WTC11 (cell line): ENCODE measurements at regions not wholly inside any gene's neighbourhood (a gene's known extent, or its start where the extent isn't known, plus 50 kb on each side); places are given as distances from the start of the nearest gene placed in this dataset.
"Not testable (repeated sequence)": the region's sequence is repeated elsewhere in the genome, so short reads cannot be mapped to it uniquely, and the experiment has no call there.

ENCODE experiments used
- ATAC-seq: fragments of 200-7000 bp; cut with Tn5 transposase; 2 replicates; pipeline ENCODE4 v1.10.0; 2021; ENCODE audit warnings: mild to moderate bottlenecking, moderate library complexity
- CTCF ChIA-PET: fragments of 300-600 bp; sonication (Branson Sonifier 250); formaldehyde crosslinking; loops from one replicate; lab custom pipeline; 2021; ENCODE audit warnings: antibody characterized with exemption; lab: Charles Lee
- POLR2A ChIA-PET: fragments of 350-600 bp; sonication (Branson Sonifier 250); formaldehyde crosslinking; loops from one replicate; lab custom pipeline; 2021; ENCODE audit warnings: antibody characterized with exemption; lab: Charles Lee
- DNase-seq: peaks from one replicate; pipeline ENCODE4 v3.0.0; 2021; ENCODE audit warnings: low spot score
- H3K27ac Mint-ChIP-seq: 2 replicates; pipeline ENCODE4 v1.8.0; 2021; ENCODE audit warnings: mixed read lengths
- H3K27me3 Mint-ChIP-seq: 2 replicates; pipeline ENCODE4 v1.8.0; 2021; ENCODE audit warnings: low read depth, mild to moderate bottlenecking, moderate library complexity, mixed read lengths
- H3K36me3 Mint-ChIP-seq: 2 replicates; pipeline ENCODE4 v1.8.0; 2021; ENCODE audit warnings: mixed read lengths
- H3K4me1 Mint-ChIP-seq: 2 replicates; pipeline ENCODE4 v1.8.0; 2022; ENCODE audit warnings: mixed read lengths
- H3K4me3 Mint-ChIP-seq: 2 replicates; pipeline ENCODE4 v1.8.0; 2021; ENCODE audit warnings: mild to moderate bottlenecking, moderate library complexity, mixed read lengths
- H3K9me3 Mint-ChIP-seq: 2 replicates; pipeline ENCODE4 v1.8.0; 2021; ENCODE audit warnings: mixed read lengths
- CBFB ChIP-seq: sonication (generic); formaldehyde crosslinking; IDR thresholded peaks from 2 replicates; pipeline ENCODE4 v1.8.1; 2022; ENCODE audit warnings: mild to moderate bottlenecking, low read depth, missing genetic modification reagents
- CREB1 ChIP-seq: sonication (generic); formaldehyde crosslinking; IDR thresholded peaks from 2 replicates; pipeline ENCODE4 v1.8.0; 2023; ENCODE audit warnings: mild to moderate bottlenecking, missing genetic modification reagents
- EMX1 ChIP-seq: fragments of 250-450 bp; sonication (Bioruptor Pico); IDR thresholded peaks from 2 replicates; pipeline ENCODE4 v1.8.0; 2021; ENCODE audit warnings: mild to moderate bottlenecking
- GRHL2 ChIP-seq: fragments of 250-450 bp; sonication (Bioruptor Pico); IDR thresholded peaks from 2 replicates; pipeline ENCODE4 v1.8.0; 2022; ENCODE audit warnings: mild to moderate bottlenecking, moderate library complexity; ENCODE audit not compliant: insufficient replicate concordance, severe bottlenecking
- RORB ChIP-seq: fragments of 250-450 bp; sonication (Bioruptor Pico); IDR thresholded peaks from 2 replicates; pipeline ENCODE4 v1.9.0; 2021; ENCODE audit warnings: mild to moderate bottlenecking
- TEAD1 ChIP-seq: sonication (generic); formaldehyde crosslinking; IDR thresholded peaks from 2 replicates; pipeline ENCODE4 v1.8.0; 2022; ENCODE audit warnings: mild to moderate bottlenecking, missing genetic modification reagents
- ZNF232 ChIP-seq: sonication (generic); formaldehyde crosslinking; IDR thresholded peaks from 2 replicates; pipeline ENCODE4 v1.8.0; 2022; ENCODE audit warnings: mild to moderate bottlenecking, missing genetic modification reagents
- ZNF281 ChIP-seq: sonication (generic); formaldehyde crosslinking; IDR thresholded peaks from 2 replicates; pipeline ENCODE4 v1.8.0; 2023; ENCODE audit warnings: mild to moderate bottlenecking, missing genetic modification reagents
- ZNF425 ChIP-seq: fragments of 250-450 bp; sonication (Bioruptor Pico); conservative IDR thresholded peaks from 2 replicates; pipeline ENCODE4 v1.9.0; 2021; ENCODE audit warnings: mild to moderate bottlenecking
- TF ChIP-seq, protein P1 (sequence below): sonication (generic); formaldehyde crosslinking; IDR thresholded peaks from 2 replicates; pipeline ENCODE4 v1.8.1; 2022; ENCODE audit warnings: low read depth, mild to moderate bottlenecking, moderate library complexity, missing genetic modification reagents, borderline replicate concordance
- TF ChIP-seq, protein P2 (sequence below): sonication (generic); formaldehyde crosslinking; IDR thresholded peaks from 2 replicates; pipeline ENCODE4 v1.8.1; 2023; ENCODE audit warnings: mild to moderate bottlenecking, missing genetic modification reagents, borderline replicate concordance
- TF ChIP-seq, protein P3 (sequence below): sonication (generic); formaldehyde crosslinking; IDR thresholded peaks from 2 replicates; pipeline ENCODE4 v1.8.1; 2023; ENCODE audit warnings: mild to moderate bottlenecking, missing genetic modification reagents, moderate library complexity

DNA sequence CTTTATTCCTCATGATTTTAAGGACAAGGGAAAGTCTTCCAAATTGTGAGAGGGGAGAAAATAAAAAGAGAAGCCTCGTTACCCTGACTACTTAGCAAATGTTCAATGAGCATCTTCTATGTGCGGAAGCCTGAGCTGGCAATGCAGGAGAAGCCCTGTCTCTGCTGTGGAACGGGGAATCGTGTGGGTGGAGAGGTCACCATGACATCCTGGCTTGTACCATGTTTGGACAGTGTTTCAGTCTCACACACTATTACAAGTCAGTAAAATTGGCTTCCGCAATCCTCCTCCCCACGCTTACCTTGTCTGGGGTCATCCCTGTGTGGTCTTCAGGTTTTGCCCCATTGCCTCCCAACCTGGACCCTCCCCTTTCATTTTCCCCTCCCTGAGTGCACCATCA, 65.0 kb upstream of the PPM1B start:
- ChIA-PET POLR2A (no interaction called here), CTCF (no interaction called here)
- no peaks in the 10 kb centered on the region for H3K27me3 Mint-ChIP-seq
- no peaks in the 10 kb centered on the region for H3K36me3 Mint-ChIP-seq
- H3K27ac Mint-ChIP-seq: no peak overlapping the region
- TF ChIP-seq, protein P1, sequence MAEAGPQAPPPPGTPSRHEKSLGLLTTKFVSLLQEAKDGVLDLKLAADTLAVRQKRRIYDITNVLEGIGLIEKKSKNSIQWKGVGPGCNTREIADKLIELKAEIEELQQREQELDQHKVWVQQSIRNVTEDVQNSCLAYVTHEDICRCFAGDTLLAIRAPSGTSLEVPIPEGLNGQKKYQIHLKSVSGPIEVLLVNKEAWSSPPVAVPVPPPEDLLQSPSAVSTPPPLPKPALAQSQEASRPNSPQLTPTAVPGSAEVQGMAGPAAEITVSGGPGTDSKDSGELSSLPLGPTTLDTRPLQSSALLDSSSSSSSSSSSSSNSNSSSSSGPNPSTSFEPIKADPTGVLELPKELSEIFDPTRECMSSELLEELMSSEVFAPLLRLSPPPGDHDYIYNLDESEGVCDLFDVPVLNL (CRISPR knock-in tag): no peak
- H3K4me1 Mint-ChIP-seq: peaks cover 10% of the 10 kb centered on the region
- ATAC-seq (no peak), DNase-seq (no peak)
- no peaks in the 10 kb centered on the region; the same call in 1 of the 2 replicates for H3K9me3 Mint-ChIP-seq
- H3K4me3 Mint-ChIP-seq: no peak overlapping the region

DNA sequence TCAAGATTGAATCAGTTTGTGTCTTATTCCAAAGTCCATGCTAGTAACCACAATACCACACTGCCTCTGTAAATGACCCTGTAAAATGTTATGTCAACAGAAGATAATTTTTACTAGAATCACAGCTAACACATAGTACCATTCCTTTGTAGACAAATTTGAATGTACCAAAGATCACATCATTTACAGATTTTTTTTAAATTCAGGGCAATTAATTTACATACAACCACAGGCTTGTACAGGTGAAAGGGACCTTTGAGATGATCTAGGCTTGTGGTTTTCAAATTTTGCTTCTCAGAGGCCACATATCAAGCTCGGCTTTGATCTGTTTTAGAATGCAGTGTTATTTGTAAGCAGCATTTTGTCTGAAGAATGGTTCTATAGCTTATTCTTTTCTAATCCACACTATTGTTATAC, 63.8 kb upstream of the PPM1B start:
- Mint-ChIP-seq H3K27me3 (no peaks in the 10 kb centered on the region), H3K4me1 (peaks cover 14% of the 10 kb centered on the region), H3K27ac (no peak overlapping the region), H3K4me3 (no peak overlapping the region), H3K36me3 (no peaks in the 10 kb centered on the region), H3K9me3 (no peaks in the 10 kb centered on the region; the same call in 1 of the 2 replicates)
- POLR2A ChIA-PET: interaction anchor here (0.6 kb wide), 1 partner anchor 119 kb away, joined by 3 read pairs; no protein-coding TSS in a partner anchor
- CTCF ChIA-PET: no interaction called here
- no peak for TF ChIP-seq GRHL2
- DNase-seq (no peak), ATAC-seq (no peak)

GRCh38 chr2:44106509-44106908, 62.2 kb upstream of the PPM1B start:
- ATAC-seq, H3K4me3 Mint-ChIP-seq, DNase-seq, H3K36me3 Mint-ChIP-seq, H3K27ac Mint-ChIP-seq, H3K27me3 Mint-ChIP-seq, CTCF ChIA-PET, POLR2A ChIA-PET, H3K9me3 Mint-ChIP-seq: not testable (repeated sequence)
- peaks cover 14% of the 10 kb centered on the region for H3K4me1 Mint-ChIP-seq

- ATAC-seq: no peak
- H3K27me3 Mint-ChIP-seq: no peaks in the 10 kb centered on the region
- ChIA-PET CTCF (no interaction called here), POLR2A (no interaction called here)
- no peak overlapping the region for H3K4me3 Mint-ChIP-seq
- H3K9me3 Mint-ChIP-seq: no peaks in the 10 kb centered on the region; the same call in 1 of the 2 replicates
- H3K36me3 Mint-ChIP-seq: no peaks in the 10 kb centered on the region
- H3K4me1 Mint-ChIP-seq: peaks cover 14% of the 10 kb centered on the region
- peak overlapping the region; percentile 31; the same call in 1 of the 2 replicates for H3K27ac Mint-ChIP-seq
- no peak for DNase-seq
- TF ChIP-seq ZNF232 (CRISPR knock-in tag): no peak
- TF ChIP-seq CBFB (CRISPR knock-in tag): no peak
- no peak for TF ChIP-seq EMX1 (CRISPR knock-in tag)
- no peak for TF ChIP-seq ZNF425
- TF ChIP-seq, protein P2, sequence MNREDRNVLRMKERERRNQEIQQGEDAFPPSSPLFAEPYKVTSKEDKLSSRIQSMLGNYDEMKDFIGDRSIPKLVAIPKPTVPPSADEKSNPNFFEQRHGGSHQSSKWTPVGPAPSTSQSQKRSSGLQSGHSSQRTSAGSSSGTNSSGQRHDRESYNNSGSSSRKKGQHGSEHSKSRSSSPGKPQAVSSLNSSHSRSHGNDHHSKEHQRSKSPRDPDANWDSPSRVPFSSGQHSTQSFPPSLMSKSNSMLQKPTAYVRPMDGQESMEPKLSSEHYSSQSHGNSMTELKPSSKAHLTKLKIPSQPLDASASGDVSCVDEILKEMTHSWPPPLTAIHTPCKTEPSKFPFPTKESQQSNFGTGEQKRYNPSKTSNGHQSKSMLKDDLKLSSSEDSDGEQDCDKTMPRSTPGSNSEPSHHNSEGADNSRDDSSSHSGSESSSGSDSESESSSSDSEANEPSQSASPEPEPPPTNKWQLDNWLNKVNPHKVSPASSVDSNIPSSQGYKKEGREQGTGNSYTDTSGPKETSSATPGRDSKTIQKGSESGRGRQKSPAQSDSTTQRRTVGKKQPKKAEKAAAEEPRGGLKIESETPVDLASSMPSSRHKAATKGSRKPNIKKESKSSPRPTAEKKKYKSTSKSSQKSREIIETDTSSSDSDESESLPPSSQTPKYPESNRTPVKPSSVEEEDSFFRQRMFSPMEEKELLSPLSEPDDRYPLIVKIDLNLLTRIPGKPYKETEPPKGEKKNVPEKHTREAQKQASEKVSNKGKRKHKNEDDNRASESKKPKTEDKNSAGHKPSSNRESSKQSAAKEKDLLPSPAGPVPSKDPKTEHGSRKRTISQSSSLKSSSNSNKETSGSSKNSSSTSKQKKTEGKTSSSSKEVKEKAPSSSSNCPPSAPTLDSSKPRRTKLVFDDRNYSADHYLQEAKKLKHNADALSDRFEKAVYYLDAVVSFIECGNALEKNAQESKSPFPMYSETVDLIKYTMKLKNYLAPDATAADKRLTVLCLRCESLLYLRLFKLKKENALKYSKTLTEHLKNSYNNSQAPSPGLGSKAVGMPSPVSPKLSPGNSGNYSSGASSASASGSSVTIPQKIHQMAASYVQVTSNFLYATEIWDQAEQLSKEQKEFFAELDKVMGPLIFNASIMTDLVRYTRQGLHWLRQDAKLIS (CRISPR knock-in tag): no peak
- TF ChIP-seq GRHL2: no peak
- TF ChIP-seq, protein P3, sequence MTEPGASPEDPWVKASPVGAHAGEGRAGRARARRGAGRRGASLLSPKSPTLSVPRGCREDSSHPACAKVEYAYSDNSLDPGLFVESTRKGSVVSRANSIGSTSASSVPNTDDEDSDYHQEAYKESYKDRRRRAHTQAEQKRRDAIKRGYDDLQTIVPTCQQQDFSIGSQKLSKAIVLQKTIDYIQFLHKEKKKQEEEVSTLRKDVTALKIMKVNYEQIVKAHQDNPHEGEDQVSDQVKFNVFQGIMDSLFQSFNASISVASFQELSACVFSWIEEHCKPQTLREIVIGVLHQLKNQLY (CRISPR knock-in tag): no peak
- no peak for TF ChIP-seq ZNF281
- TF ChIP-seq RORB (CRISPR knock-in tag): no peak
- no peak for TF ChIP-seq TEAD1
- TF ChIP-seq CREB1: no peak
Observed at GRCh38 chr2:44107086-44107740, 61.5 kb upstream of the PPM1B start.
